Cerebellar cortex (tissue), 1 donor: ENCODE measurements at regions not wholly inside any gene's neighbourhood (a gene's known extent, or its start where the extent isn't known, plus 50 kb on each side); places are given as distances from the start of the nearest gene placed in this dataset.
"Not testable (repeated sequence)": the region's sequence is repeated elsewhere in the genome, so short reads cannot be mapped to it uniquely, and the experiment has no call there.

Experiments
- DNase-seq: peaks from one replicate; pipeline ENCODE4 v3.0.0-alpha.2; 2015; ENCODE audit warnings: low spot score

- DNase-seq = not testable (repeated sequence)
Measured at GRCh38 chr7:128561116-128561722, 84.7 kb downstream of the METTL2B start.

- not testable (repeated sequence) for DNase-seq
Measured at GRCh38 chr7:128562795-128563194, 86.2 kb downstream of the METTL2B start.

- DNase-seq = not testable (repeated sequence)
Measured at GRCh38 chr7:128564123-128564700, 87.7 kb downstream of the METTL2B start.

GRCh38 chr7:128564932-128565864 is 88.7 kb downstream of the METTL2B start:
- DNase-seq = not testable (repeated sequence)

GRCh38 chr7:128575277-128575676 is 96.8 kb upstream of the GARIN1A start:
- DNase-seq = not testable (repeated sequence)

GRCh38 chr7:128576953-128577352 is 95.1 kb upstream of the GARIN1A start:
- not testable (repeated sequence) for DNase-seq

GRCh38 chr7:128579843-128580242 is 92.2 kb upstream of the GARIN1A start:
- not testable (repeated sequence) for DNase-seq

- DNase-seq = not testable (repeated sequence)
Measured at GRCh38 chr7:128581100-128581499, 91.0 kb upstream of the GARIN1A start.

- not testable (repeated sequence) for DNase-seq
Measured at GRCh38 chr7:128581825-128582561, 90.1 kb upstream of the GARIN1A start.

- DNase-seq = not testable (repeated sequence)
Measured at GRCh38 chr7:128586715-128587114, 85.4 kb upstream of the GARIN1A start.

GRCh38 chr7:128591705-128592104 is 80.4 kb upstream of the GARIN1A start:
- DNase-seq = peak; percentile 82

- not testable (repeated sequence) for DNase-seq
Measured at GRCh38 chr7:128592209-128592608, 79.9 kb upstream of the GARIN1A start.

- not testable (repeated sequence) for DNase-seq
Measured at GRCh38 chr7:128594061-128594460, 78.0 kb upstream of the GARIN1A start.

- not testable (repeated sequence) for DNase-seq
Measured at GRCh38 chr7:128596336-128597128, 75.6 kb upstream of the GARIN1A start.

GRCh38 chr7:128598946-128599345 is 73.1 kb upstream of the GARIN1A start:
- not testable (repeated sequence) for DNase-seq

- DNase-seq = peak; percentile 64
Measured at GRCh38 chr7:128608678-128609421, 63.2 kb upstream of the GARIN1A start.

- DNase-seq = not testable (repeated sequence)
Measured at GRCh38 chr7:128613366-128613765, 58.7 kb upstream of the GARIN1A start.

GRCh38 chr7:128614812-128615211 is 57.3 kb upstream of the GARIN1A start:
- not testable (repeated sequence) for DNase-seq

GRCh38 chr7:128616799-128617198 is 55.3 kb upstream of the GARIN1A start:
- not testable (repeated sequence) for DNase-seq
